GM12878 (cell line): ENCODE measurements at regions not wholly inside any gene's neighbourhood (a gene's known extent, or its start where the extent isn't known, plus 50 kb on each side); places are given as distances from the start of the nearest gene placed in this dataset.

Experiments used
- ATAC-seq: fragments of 200-7000 bp; cut with Tn5 transposase; 3 replicates; pipeline ENCODE4 v1.9.1; 2020; ENCODE audit warnings: mild to moderate bottlenecking, moderate library complexity
- BruUV-seq: library from RNA; stranded (reverse); fragments of 400-500 nt; replicated peaks from 2 replicates; lab custom pipeline; 2021; lab: Mats Ljungman, UMichigan
- CTCF ChIA-PET: fragments of 300-600 bp; sonication (Branson Sonifier 250); formaldehyde crosslinking; extraction: SDS; loops from one replicate; lab custom pipeline; 2021; ENCODE audit warnings: inconsistent platforms; lab: Yijun Ruan, JAX
- POLR2A ChIA-PET: fragments of 350-600 bp; formaldehyde crosslinking; extraction: SDS; loops from one replicate; lab custom pipeline; 2021; ENCODE audit warnings: inconsistent platforms; lab: Charles Lee
- RAD21 ChIA-PET: fragments of 300-600 bp; sonication (Branson Sonifier 250); formaldehyde crosslinking; loops from one replicate; lab custom pipeline; 2023; ENCODE audit warnings: antibody characterized with exemption; ENCODE audit not compliant: unreplicated experiment; lab: Charles Lee
- SMC1A ChIA-PET: fragments of 300-600 bp; sonication (Branson Sonifier 250); formaldehyde crosslinking; loops from one replicate; lab custom pipeline; 2023; ENCODE audit not compliant: unreplicated experiment, uncharacterized antibody; lab: Charles Lee
- DNase-seq: peaks from one replicate; pipeline ENCODE4 v3.0.0-alpha.2; 2011; ENCODE audit warnings: low read depth, low spot score
- FAIRE-seq: peaks from 3 replicates; lab custom pipeline; 2011; peaks lifted over from hg19 to GRCh38; lab: Jason Lieb, UNC
- H2AFZ ChIP-seq: 2 replicates; pipeline ENCODE4 v1.6.0; 2011; ENCODE audit warnings: low read depth, low read length, control low read depth; ENCODE audit not compliant: control insufficient read depth
- H3K27ac ChIP-seq: 2 replicates; pipeline ENCODE4 v1.5.1; 2011; ENCODE audit warnings: control low read depth; ENCODE audit not compliant: control insufficient read depth, insufficient read depth
- H3K27me3 ChIP-seq, 2 experiments: replicated peaks in 1 of 2; 2 replicates each; pipeline versions ENCODE4 v1.6.0 to v1.6.1; 2011; ENCODE audit warnings: low read length in 1 of 2; ENCODE audit not compliant: control insufficient read depth in 2 of 2, insufficient read depth in 2 of 2
- H3K36me3 ChIP-seq, 2 experiments: 2 replicates each; pipeline ENCODE4 v1.5.1; 2011; ENCODE audit warnings: low read length in 1 of 2; ENCODE audit not compliant: control insufficient read depth in 2 of 2, insufficient read depth in 2 of 2
- H3K4me1 ChIP-seq: 2 replicates; pipeline ENCODE4 v1.6.1; 2011; ENCODE audit warnings: mild to moderate bottlenecking, low read length, moderate library complexity, mixed read lengths; ENCODE audit not compliant: control insufficient read depth, insufficient read depth
- H3K4me2 ChIP-seq: 2 replicates; pipeline ENCODE4 v1.6.0; 2011; ENCODE audit warnings: control low read depth; ENCODE audit not compliant: control insufficient read depth, insufficient read depth
- H3K4me3 ChIP-seq: fragments of 200-600 bp; sonication (generic); 2 replicates; pipeline ENCODE4 v1.5.1; 2016
- H3K79me2 ChIP-seq: 2 replicates; pipeline ENCODE4 v1.6.0; 2011; ENCODE audit warnings: low read length; ENCODE audit not compliant: control insufficient read depth, insufficient read depth
- H3K9ac ChIP-seq: 2 replicates; pipeline ENCODE4 v1.8.0; 2011; ENCODE audit warnings: low read length, control low read depth, mixed read lengths; ENCODE audit not compliant: control insufficient read depth, insufficient read depth
- H3K9me3 ChIP-seq: replicated peaks from 3 replicates; pipeline ENCODE4 v1.5.1; 2011; ENCODE audit warnings: mild to moderate bottlenecking, low read length; ENCODE audit not compliant: control insufficient read depth, insufficient read depth
- H4K20me1 ChIP-seq: 2 replicates; pipeline ENCODE4 v1.6.0; 2011; ENCODE audit not compliant: control insufficient read depth, insufficient read depth
- CHD4 ChIP-seq: fragments of 200-600 bp; sonication (generic); IDR thresholded peaks from 2 replicates; pipeline ENCODE4 v1.6.1; 2016; ENCODE audit warnings: mild to moderate bottlenecking
- IRF4 ChIP-seq: IDR thresholded peaks from 2 replicates; pipeline ENCODE4 v1.6.1; 2011; ENCODE audit warnings: low read depth, low read length
- JUND ChIP-seq: IDR thresholded peaks from 2 replicates; pipeline ENCODE4 v1.6.1; 2012; ENCODE audit warnings: low read depth, mild to moderate bottlenecking, low read length, improper control_type of control experiment, moderate library complexity
- NFXL1 ChIP-seq: fragments of 450-650 bp; IDR thresholded peaks from 2 replicates; pipeline ENCODE4 v1.6.1; 2017; ENCODE audit warnings: antibody characterized with exemption, mild to moderate bottlenecking, borderline replicate concordance
- NFYB ChIP-seq: IDR thresholded peaks from 2 replicates; pipeline ENCODE4 v1.6.1; 2011; ENCODE audit warnings: low read depth, mild to moderate bottlenecking, low read length, improper control_type of control experiment, moderate library complexity; ENCODE audit not compliant: insufficient read depth
- NR2C2 ChIP-seq: IDR thresholded peaks from 2 replicates; pipeline ENCODE4 v1.6.1; 2011; ENCODE audit warnings: borderline replicate concordance, low read depth; ENCODE audit not compliant: control insufficient read depth, insufficient read length
- POLR2AphosphoS2 ChIP-seq: IDR thresholded peaks from 2 replicates; pipeline ENCODE4 v1.6.1; 2011; ENCODE audit warnings: low read depth, mild to moderate bottlenecking, low read length, improper control_type of control experiment, moderate library complexity
- POU2F2 ChIP-seq: IDR thresholded peaks from 3 replicates; pipeline ENCODE4 v1.6.1; 2011; ENCODE audit warnings: low read depth, mild to moderate bottlenecking, low read length, borderline replicate concordance
- SMAD1 ChIP-seq: fragments of 450-650 bp; IDR thresholded peaks from 2 replicates; pipeline ENCODE4 v1.6.1; 2018; ENCODE audit warnings: mild to moderate bottlenecking, low read depth; ENCODE audit not compliant: partially characterized antibody
- SMAD5 ChIP-seq: IDR thresholded peaks from 2 replicates; pipeline ENCODE4 v1.6.1; 2016; ENCODE audit warnings: antibody characterized with exemption, low read depth
- SREBF1 ChIP-seq: IDR thresholded peaks from 2 replicates; pipeline ENCODE4 v1.6.1; 2012; ENCODE audit warnings: mild to moderate bottlenecking, low read length
- SUZ12 ChIP-seq: fragments of 200-600 bp; sonication (generic); IDR thresholded peaks from one replicate; pipeline ENCODE4 v1.6.1; 2018; ENCODE audit warnings: antibody characterized with exemption, mild to moderate bottlenecking; ENCODE audit not compliant: unreplicated experiment
- TCF3 ChIP-seq: IDR thresholded peaks from 2 replicates; pipeline ENCODE4 v1.6.1; 2012; ENCODE audit warnings: low read depth, mild to moderate bottlenecking, low read length, borderline replicate concordance; ENCODE audit not compliant: insufficient read depth
- ZNF384 ChIP-seq: IDR thresholded peaks from 2 replicates; pipeline ENCODE4 v1.6.1; 2012; ENCODE audit warnings: low read depth, mild to moderate bottlenecking, low read length, improper control_type of control experiment, borderline replicate concordance
- ZNF687 ChIP-seq: fragments of 450-650 bp; IDR thresholded peaks from 2 replicates; pipeline ENCODE4 v1.6.1; 2017; ENCODE audit warnings: mild to moderate bottlenecking, moderate library complexity
- WGBS: methylation state at CpG from one replicate; pipeline ENCODE4 v1.1.6; 2016; ENCODE audit warnings: low lambda C conversion rate; ENCODE audit not compliant: insufficient replicate concordance, insufficient coverage; ENCODE audit errors: missing lambda C conversion rate; 5-methylcytosine and 5-hydroxymethylcytosine counted together
- in situ Hi-C: fragments of 300-500 bp; cut with MboI; formaldehyde crosslinking; loops from 9 replicates; pipeline ENCODE4 v1.14.3; 2018; ENCODE audit warnings: mixed read lengths
- intact Hi-C: fragments of 100-400 bp; cut with micrococcal nuclease; formaldehyde crosslinking; loops from one replicate; pipeline ENCODE4 v1.14.2; 2022; ENCODE audit not compliant: unreplicated experiment

- no peak for TF ChIP-seq SREBF1
Measured at GRCh38 chr5:119961993-119962392, 332.6 kb downstream of the FAM170A start (continued).

- in situ Hi-C loops (no loop called here), intact Hi-C loops (no loop called here)
- no peak overlapping the region for H3K27ac ChIP-seq
- ChIA-PET RAD21 (no interaction called here), POLR2A (no interaction called here), CTCF (no interaction called here), SMC1A (no interaction called here)
- H3K4me1 ChIP-seq: no peaks in the 10 kb centered on the region
- H3K36me3 ChIP-seq: no peaks in the 10 kb centered on the region
- no peak overlapping the region for H2AFZ ChIP-seq
- H3K27me3 ChIP-seq: no peaks in the 10 kb centered on the region
- H4K20me1 ChIP-seq: no peaks in the 10 kb centered on the region
- no peak overlapping the region for H3K4me3 ChIP-seq
- no peak for FAIRE-seq
- no peak for TF ChIP-seq SMAD1
- TF ChIP-seq CHD4: no peak
- TF ChIP-seq POLR2AphosphoS2: no peak
- 19% methylated on average over 3 of the region's 3 CpGs for WGBS
- H3K4me2 ChIP-seq: no peak overlapping the region
- no TSS peak for BruUV-seq
- no peaks in the 10 kb centered on the region for H3K9me3 ChIP-seq
- H3K9ac ChIP-seq: no peak overlapping the region
- no peak for ATAC-seq
- no peaks in the 10 kb centered on the region for H3K79me2 ChIP-seq
- DNase-seq: no peak
Measured at GRCh38 chr5:119966028-119966427, 336.7 kb downstream of the FAM170A start.

- in situ Hi-C loops: no loop called here
- intact Hi-C loops: no loop called here
- no peak for TF ChIP-seq SUZ12
- no peak for TF ChIP-seq JUND
- TF ChIP-seq POU2F2: no peak
- TF ChIP-seq IRF4: no peak
- TF ChIP-seq SMAD1: no peak
- TF ChIP-seq NFYB: no peak
- TF ChIP-seq SMAD5: no peak
- TF ChIP-seq NR2C2: no peak
- no peak for TF ChIP-seq TCF3
- TF ChIP-seq ZNF687: no peak
- no peak for TF ChIP-seq NFXL1
- no peak for TF ChIP-seq ZNF384
Measured at GRCh38 chr5:119968690-119969089, 339.3 kb downstream of the FAM170A start.

More at GRCh38 chr5:119968690-119969089, 339.3 kb downstream of the FAM170A start:
- H3K9ac ChIP-seq: no peak overlapping the region
- no peaks in the 10 kb centered on the region for H3K4me1 ChIP-seq
- CTCF ChIA-PET: no interaction called here
- SMC1A ChIA-PET: no interaction called here
- H3K27me3 ChIP-seq: no peaks in the 10 kb centered on the region
- no peaks in the 10 kb centered on the region for H3K79me2 ChIP-seq
- no peaks in the 10 kb centered on the region for H3K9me3 ChIP-seq
- BruUV-seq: no TSS peak
- WGBS: 19% methylated on average over 2 of the region's 2 CpGs
- H3K4me2 ChIP-seq: no peak overlapping the region
- ATAC-seq (no peak), FAIRE-seq (no peak), DNase-seq (no peak)
- H4K20me1 ChIP-seq: no peaks in the 10 kb centered on the region
- POLR2A ChIA-PET: no interaction called here
- H3K36me3 ChIP-seq: no peaks in the 10 kb centered on the region
- H2AFZ ChIP-seq: no peak overlapping the region
- no peak overlapping the region for H3K27ac ChIP-seq
- no peak overlapping the region for H3K4me3 ChIP-seq
- RAD21 ChIA-PET: no interaction called here
